HG03135 (cell line): ENCODE measurements at regions not wholly inside any gene's neighbourhood (a gene's known extent, or its start where the extent isn't known, plus 50 kb on each side); places are given as distances from the start of the nearest gene placed in this dataset.

Experiments
- ATAC-seq: cut with Tn5 transposase; IDR thresholded peaks from one replicate; pipeline ENCODE4 v1.9.1; 2021; ENCODE audit warnings: mild to moderate bottlenecking, moderate library complexity; ENCODE audit not compliant: unreplicated experiment

GRCh38 chr1:98333936-98334335 lies 327.6 kb upstream of the SNX7 start:
- ATAC-seq: no peak

- no peak for ATAC-seq
Observed at GRCh38 chr1:98333406-98333805, 328.1 kb upstream of the SNX7 start.

GRCh38 chr1:98331718-98332311 lies 329.7 kb upstream of the SNX7 start:
- no peak for ATAC-seq

- ATAC-seq: no peak
Observed at GRCh38 chr1:98331243-98331642, 330.3 kb upstream of the SNX7 start.

GRCh38 chr1:98330224-98330623 lies 331.3 kb upstream of the SNX7 start:
- ATAC-seq: no peak

- ATAC-seq: no peak
Observed at GRCh38 chr1:98328855-98329254, 332.7 kb upstream of the SNX7 start.

- ATAC-seq: no peak
Observed at GRCh38 chr1:98327220-98327861, 334.2 kb upstream of the SNX7 start.

GRCh38 chr1:98325646-98326440 lies 335.7 kb upstream of the SNX7 start:
- ATAC-seq: no peak

GRCh38 chr1:98323906-98324358 lies 337.6 kb upstream of the SNX7 start:
- no peak for ATAC-seq

GRCh38 chr1:98323388-98323787 lies 338.1 kb upstream of the SNX7 start:
- no peak for ATAC-seq

- no peak for ATAC-seq
Observed at GRCh38 chr1:98322966-98323365, 338.6 kb upstream of the SNX7 start.

- ATAC-seq: no peak
Observed at GRCh38 chr1:98322086-98322485, 339.4 kb upstream of the SNX7 start.

GRCh38 chr1:98321191-98321590 lies 340.3 kb upstream of the SNX7 start:
- ATAC-seq: no peak

- ATAC-seq: no peak
Observed at GRCh38 chr1:98316286-98316905, 345.1 kb upstream of the SNX7 start.

GRCh38 chr1:98315309-98315708 lies 346.2 kb upstream of the SNX7 start:
- no peak for ATAC-seq

GRCh38 chr1:98314601-98315000 lies 346.9 kb upstream of the SNX7 start:
- ATAC-seq: no peak

GRCh38 chr1:98306517-98307089 lies 354.9 kb upstream of the SNX7 start:
- no peak for ATAC-seq

- no peak for ATAC-seq
Observed at GRCh38 chr1:98305362-98305761, 356.2 kb upstream of the SNX7 start.

- ATAC-seq: no peak
Observed at GRCh38 chr1:98304888-98305287, 356.6 kb upstream of the SNX7 start.

GRCh38 chr1:98299861-98300260 lies 361.7 kb upstream of the SNX7 start:
- no peak for ATAC-seq

GRCh38 chr1:98299313-98299712 lies 362.2 kb upstream of the SNX7 start:
- no peak for ATAC-seq
